IPS DF 6.9 (cell line): ENCODE measurements at regions not wholly inside any gene's neighbourhood (a gene's known extent, or its start where the extent isn't known, plus 50 kb on each side); places are given as distances from the start of the nearest gene placed in this dataset.

ENCODE experiments used
- DNase-seq: peaks from one replicate; pipeline ENCODE4 v3.0.0-alpha.2; 2013; ENCODE audit warnings: low read depth, low spot score
- H3K27ac ChIP-seq: one replicate; pipeline ENCODE4 v1.5.1; 2013; ENCODE audit warnings: low read length, control low read depth
- H3K27me3 ChIP-seq: 2 replicates; pipeline ENCODE4 v1.6.1; 2013; ENCODE audit warnings: mild to moderate bottlenecking, low read length; ENCODE audit not compliant: control insufficient read depth, insufficient read depth
- H3K36me3 ChIP-seq: 2 replicates; pipeline ENCODE4 v1.6.1; 2013; ENCODE audit warnings: low read length; ENCODE audit not compliant: control insufficient read depth, insufficient read depth
- H3K4me1 ChIP-seq: 2 replicates; pipeline ENCODE4 v1.6.1; 2013; ENCODE audit warnings: low read length; ENCODE audit not compliant: control insufficient read depth, insufficient read depth
- H3K4me3 ChIP-seq: 2 replicates; pipeline ENCODE4 v1.5.1; 2013; ENCODE audit warnings: mild to moderate bottlenecking, low read length
- H3K9me3 ChIP-seq: 2 replicates; pipeline ENCODE4 v1.6.1; 2013; ENCODE audit warnings: low read length, inconsistent platforms; ENCODE audit not compliant: control insufficient read depth, insufficient read depth
- WGBS: extraction: QIAGEN DNeasy Blood & Tissue Kit; methylation state at CpG from one replicate; pipeline ENCODE4 v1.1.7; 2013; ENCODE audit warnings: mixed read lengths, missing lambda C conversion rate; ENCODE audit not compliant: insufficient read length, insufficient coverage; 5-methylcytosine and 5-hydroxymethylcytosine counted together

GRCh38 chr4:181234951-181235680 is 1008.1 kb upstream of the TENM3 start:
- Histone ChIP-seq H3K36me3 (no peaks in the 10 kb centered on the region), H3K27me3 (no peaks in the 10 kb centered on the region), H3K4me3 (no peak overlapping the region), H3K4me1 (no peaks in the 10 kb centered on the region; the same call in 1 of the 2 replicates), H3K9me3 (no peaks in the 10 kb centered on the region), H3K27ac (no peak overlapping the region)
- WGBS: no CpG with 5 or more reads among the region's 13 CpGs
- DNase-seq: no peak

GRCh38 chr4:181245326-181245725 is 997.9 kb upstream of the TENM3 start:
- peaks cover 2% of the 10 kb centered on the region; the same call in 1 of the 2 replicates for H3K4me1 ChIP-seq
- no CpG with 5 or more reads among the region's 6 CpGs for WGBS
- no peak overlapping the region for H3K4me3 ChIP-seq
- no peaks in the 10 kb centered on the region for H3K9me3 ChIP-seq
- no peaks in the 10 kb centered on the region for H3K36me3 ChIP-seq
- DNase-seq: no peak
- H3K27ac ChIP-seq: no peak overlapping the region
- no peaks in the 10 kb centered on the region for H3K27me3 ChIP-seq

DNA sequence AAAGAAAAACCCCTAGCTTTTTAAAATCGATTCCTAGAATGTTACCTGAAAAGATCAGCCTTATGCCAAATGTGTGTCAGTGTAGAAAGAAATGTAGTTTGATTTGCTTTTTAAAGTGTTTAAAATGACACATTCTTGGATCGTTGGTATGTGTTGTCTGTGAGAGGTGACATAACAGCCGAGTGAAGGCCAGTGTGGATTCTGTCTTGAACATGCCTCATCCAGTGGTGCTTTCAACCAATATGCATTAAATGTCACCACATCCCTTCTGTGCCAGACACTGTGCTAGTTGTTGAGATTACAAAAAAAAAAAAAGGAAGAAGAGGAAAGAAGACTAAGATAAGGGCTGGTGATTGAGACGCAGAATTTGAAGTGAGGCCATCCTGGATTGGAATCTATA is 994.2 kb upstream of the TENM3 start:
- WGBS: no CpG with 5 or more reads among the region's 4 CpGs
- Histone ChIP-seq H3K4me1 (peaks cover 2% of the 10 kb centered on the region; the same call in 1 of the 2 replicates), H3K36me3 (no peaks in the 10 kb centered on the region)

DNA sequence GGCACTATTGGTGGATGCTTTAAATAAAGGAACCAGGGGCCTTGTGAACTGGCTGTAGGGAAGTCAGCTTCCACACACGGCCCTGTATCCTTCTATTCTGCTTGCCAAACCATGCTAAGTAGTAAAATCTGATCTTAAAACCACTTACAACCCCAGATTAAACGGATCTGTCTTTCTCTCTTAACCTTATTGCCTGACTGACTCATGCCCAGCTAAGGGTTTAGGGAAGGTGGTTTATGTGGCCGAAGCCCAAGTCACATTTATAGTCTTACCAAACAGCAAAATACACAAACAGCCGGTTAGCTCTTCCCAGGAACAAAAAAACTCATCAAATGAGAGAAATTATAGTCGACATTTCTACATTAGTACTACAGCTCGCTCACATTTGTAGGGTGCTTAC is 988.4 kb upstream of the TENM3 start:
- H3K36me3 ChIP-seq: no peaks in the 10 kb centered on the region
- no peaks in the 10 kb centered on the region for H3K4me1 ChIP-seq
- WGBS: no CpG with 5 or more reads among the region's 6 CpGs
- no peaks in the 10 kb centered on the region for H3K9me3 ChIP-seq
- no peaks in the 10 kb centered on the region for H3K27me3 ChIP-seq
- no peak for DNase-seq
- no peak overlapping the region for H3K4me3 ChIP-seq
- no peak overlapping the region for H3K27ac ChIP-seq

More for the DNA sequence above, 994.2 kb upstream of the TENM3 start:
- no peaks in the 10 kb centered on the region for H3K27me3 ChIP-seq
- no peaks in the 10 kb centered on the region for H3K9me3 ChIP-seq
- DNase-seq: no peak
- H3K4me3 ChIP-seq: no peak overlapping the region
- H3K27ac ChIP-seq: no peak overlapping the region

GRCh38 chr4:181258569-181258968 is 984.6 kb upstream of the TENM3 start:
- Histone ChIP-seq H3K4me3 (no peak overlapping the region), H3K36me3 (no peaks in the 10 kb centered on the region), H3K27ac (no peak overlapping the region), H3K9me3 (no peaks in the 10 kb centered on the region), H3K27me3 (no peaks in the 10 kb centered on the region), H3K4me1 (no peaks in the 10 kb centered on the region)
- WGBS: no CpG with 5 or more reads among the region's 2 CpGs
- DNase-seq: no peak

- DNase-seq: no peak
- no peak overlapping the region for H3K27ac ChIP-seq
Observed at GRCh38 chr4:181259081-181259709, 984.0 kb upstream of the TENM3 start.

DNA sequence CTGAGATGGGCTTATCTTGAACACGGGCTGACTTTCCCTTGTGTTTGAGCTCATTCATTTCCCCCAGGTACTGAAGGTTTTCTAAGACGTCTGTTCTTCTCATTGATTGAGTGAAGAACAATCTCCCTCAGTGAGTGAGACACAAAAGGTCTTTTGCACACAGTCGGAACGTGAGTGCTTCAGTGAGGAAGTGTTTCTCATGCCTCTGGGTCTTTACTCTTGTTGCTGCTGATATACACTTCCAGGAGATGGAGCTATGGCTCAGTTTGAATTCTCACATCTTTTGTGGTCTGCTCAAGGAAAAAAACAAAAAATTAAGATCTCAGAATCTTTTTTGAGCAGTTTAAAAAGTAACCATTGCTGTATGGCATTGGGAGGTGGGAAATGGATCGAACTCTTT is 981.9 kb upstream of the TENM3 start:
- WGBS: no CpG with 5 or more reads among the region's 5 CpGs
- no peak overlapping the region for H3K27ac ChIP-seq
- H3K27me3 ChIP-seq: no peaks in the 10 kb centered on the region
- no peak for DNase-seq
- no peak overlapping the region for H3K4me3 ChIP-seq
- no peaks in the 10 kb centered on the region for H3K4me1 ChIP-seq
- no peaks in the 10 kb centered on the region for H3K9me3 ChIP-seq
- H3K36me3 ChIP-seq: no peaks in the 10 kb centered on the region

More at GRCh38 chr4:181259081-181259709, 984.0 kb upstream of the TENM3 start:
- Histone ChIP-seq H3K36me3 (no peaks in the 10 kb centered on the region), H3K4me1 (no peaks in the 10 kb centered on the region), H3K9me3 (no peaks in the 10 kb centered on the region), H3K4me3 (no peak overlapping the region), H3K27me3 (no peaks in the 10 kb centered on the region)
- WGBS: no CpG with 5 or more reads among the region's 4 CpGs

- Histone ChIP-seq H3K27ac (no peak overlapping the region), H3K4me1 (no peaks in the 10 kb centered on the region), H3K36me3 (no peaks in the 10 kb centered on the region), H3K4me3 (no peak overlapping the region), H3K9me3 (no peaks in the 10 kb centered on the region), H3K27me3 (no peaks in the 10 kb centered on the region)
- no peak for DNase-seq
- WGBS: no CpG with 5 or more reads among the region's 9 CpGs
Observed at GRCh38 chr4:181264893-181265292, 978.3 kb upstream of the TENM3 start.

- Histone ChIP-seq H3K4me1 (no peaks in the 10 kb centered on the region), H3K36me3 (no peaks in the 10 kb centered on the region), H3K9me3 (no peaks in the 10 kb centered on the region), H3K27ac (no peak overlapping the region), H3K4me3 (no peak overlapping the region), H3K27me3 (no peaks in the 10 kb centered on the region)
- WGBS: no CpG with 5 or more reads among the region's 4 CpGs
- DNase-seq: no peak
Observed at GRCh38 chr4:181265370-181265769, 977.8 kb upstream of the TENM3 start.

DNA sequence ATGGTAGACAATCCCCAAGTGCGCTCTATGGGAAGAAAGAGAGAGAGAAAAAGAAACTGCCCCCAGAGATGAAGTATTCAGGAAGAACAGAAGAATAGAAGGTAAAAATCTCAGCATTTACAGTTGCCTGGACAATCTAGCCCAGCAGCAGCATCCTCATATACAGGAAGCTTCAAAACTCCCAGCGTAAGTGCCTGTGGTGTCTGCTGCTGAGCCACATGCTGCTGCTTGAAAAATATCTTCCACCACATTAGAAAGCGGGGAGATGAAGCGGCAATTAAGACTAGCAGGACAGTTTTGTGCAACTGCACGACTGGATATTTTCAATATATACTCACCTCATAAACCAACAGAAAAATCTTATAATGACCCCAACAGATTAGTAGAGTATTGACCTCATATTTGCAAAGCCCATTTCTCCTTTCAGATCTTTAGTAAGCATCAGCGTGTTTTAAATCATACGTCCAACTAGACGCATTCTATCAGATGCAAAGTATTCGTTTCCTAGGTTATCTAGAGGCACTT is 972.0 kb upstream of the TENM3 start:
- DNase-seq: no peak
- Histone ChIP-seq H3K27me3 (no peaks in the 10 kb centered on the region), H3K9me3 (no peaks in the 10 kb centered on the region), H3K36me3 (no peaks in the 10 kb centered on the region), H3K27ac (no peak overlapping the region), H3K4me1 (no peaks in the 10 kb centered on the region), H3K4me3 (no peak overlapping the region)
- WGBS: no CpG with 5 or more reads among the region's 9 CpGs
